K562 (cell line): ENCODE measurements at regions not wholly inside any gene's neighbourhood (a gene's known extent, or its start where the extent isn't known, plus 50 kb on each side); places are given as distances from the start of the nearest gene placed in this dataset.

Experiments
- ATAC-seq: fragments of 200-7000 bp; cut with Tn5 transposase; 3 replicates; pipeline ENCODE4 v1.9.1; 2020; ENCODE audit warnings: moderate library complexity
- BruUV-seq: library from RNA; stranded (reverse); fragments of 400-500 nt; replicated peaks from 2 replicates; lab custom pipeline; 2021; lab: Mats Ljungman, UMichigan
- CTCF ChIA-PET: fragments of 300-600 bp; formaldehyde crosslinking; extraction: SDS; loops from one replicate; lab custom pipeline; 2021; ENCODE audit warnings: low intra/inter-chr PET ratio; lab: Yijun Ruan, JAX
- POLR2A ChIA-PET: fragments of 300-600, 350-650 bp; sonication (Branson Sonifier 250); formaldehyde crosslinking; extraction: SDS; loops from one replicate; lab custom pipeline; 2021; ENCODE audit warnings: antibody characterized with exemption, inconsistent platforms; lab: Yijun Ruan, JAX
- DNase-seq, 4 experiments: peaks; one replicate each; pipeline versions ENCODE4 v3.0.0 to v3.0.0-alpha.2; 2011 to 2018; ENCODE audit warnings: low spot score in 3 of 4, mixed read lengths in 3 of 4; ENCODE audit errors: extremely low read depth in 1 of 4
- FAIRE-seq: peaks from 2 replicates; lab custom pipeline; 2011; peaks lifted over from hg19 to GRCh38; lab: Jason Lieb, UNC
- H2AFZ ChIP-seq: 2 replicates; pipeline ENCODE4 v1.6.0; 2011; ENCODE audit warnings: low read depth, low read length, control low read depth, inconsistent platforms
- H3K27ac ChIP-seq: fragments of 200-600 bp; 3 replicates; pipeline ENCODE4 v1.8.0; 2011; ENCODE audit warnings: low read depth, mild to moderate bottlenecking, control low read depth, inconsistent platforms, low read length, moderate library complexity, mixed read lengths; ENCODE audit errors: extremely low read depth
- H3K27me3 ChIP-seq, 2 experiments: fragments of 300-600 bp in 1 of 2; 2 replicates in 1 of 2; 3 replicates in 1 of 2; pipeline versions ENCODE4 v1.6.0 to v1.8.0; 2011; ENCODE audit warnings: inconsistent platforms in 2 of 2, low read length in 2 of 2, mild to moderate bottlenecking in 1 of 2, mixed read lengths in 1 of 2, moderate library complexity in 1 of 2; ENCODE audit not compliant: control insufficient read depth in 2 of 2, insufficient read depth in 2 of 2
- H3K36me3 ChIP-seq: fragments of 300-600 bp; 3 replicates; pipeline ENCODE4 v1.8.0; 2011; ENCODE audit warnings: mild to moderate bottlenecking, low read length, inconsistent platforms; ENCODE audit not compliant: control insufficient read depth, insufficient read depth
- H3K4me1 ChIP-seq, 2 experiments: fragments of 200-600 bp in 1 of 2; replicated peaks in 1 of 2; 2 replicates in 1 of 2; 3 replicates in 1 of 2; pipeline versions ENCODE4 v1.5.1 to v1.8.0; 2011; ENCODE audit warnings: inconsistent platforms in 2 of 2, low read length in 2 of 2, mild to moderate bottlenecking in 1 of 2, mixed read lengths in 1 of 2, moderate library complexity in 1 of 2; ENCODE audit not compliant: control insufficient read depth in 2 of 2, insufficient read depth in 2 of 2
- H3K4me2 ChIP-seq: 2 replicates; pipeline ENCODE4 v1.6.1; 2011; ENCODE audit warnings: low read length, control low read depth, inconsistent platforms, mixed read lengths; ENCODE audit not compliant: insufficient read depth
- H3K4me3 ChIP-seq: fragments of 200-600 bp; sonication (generic), shearing (Covaris generic); 2 replicates; pipeline ENCODE4 v1.5.1; 2016; ENCODE audit warnings: control low read depth, inconsistent platforms
- H3K79me2 ChIP-seq: fragments of 200-600 bp; 3 replicates; pipeline ENCODE4 v1.8.0; 2011; ENCODE audit warnings: low read length, inconsistent platforms; ENCODE audit not compliant: control insufficient read depth, insufficient read depth
- H3K9ac ChIP-seq, 2 experiments: 2 replicates each; pipeline versions ENCODE4 v1.6.0 to v1.6.1; 2011; ENCODE audit warnings: low read depth in 2 of 2, low read length in 2 of 2, control low read depth in 1 of 2, inconsistent platforms in 1 of 2, mild to moderate bottlenecking in 1 of 2, mixed read lengths in 1 of 2; ENCODE audit not compliant: insufficient read depth in 1 of 2
- H3K9me1 ChIP-seq: one replicate; pipeline ENCODE4 v1.6.0; 2011; ENCODE audit warnings: inconsistent platforms, mild to moderate bottlenecking, low read length, moderate library complexity; ENCODE audit not compliant: control insufficient read depth, insufficient read depth
- H3K9me3 ChIP-seq: replicated peaks from 2 replicates; pipeline ENCODE4 v1.5.1; 2011; ENCODE audit warnings: low read depth, low read length, inconsistent platforms; ENCODE audit not compliant: control insufficient read depth, insufficient read depth
- H4K20me1 ChIP-seq: replicated peaks from 2 replicates; pipeline ENCODE4 v1.6.1; 2011; ENCODE audit warnings: low read length, inconsistent platforms, mixed read lengths; ENCODE audit not compliant: control insufficient read depth, insufficient read depth
- ADNP ChIP-seq: fragments of 200-800 bp; sonication (Bioruptor generic); IDR thresholded peaks from 2 replicates; pipeline ENCODE4 v1.6.1; 2016; ENCODE audit warnings: missing genetic modification characterization, missing compliant biosample characterization
- BCOR ChIP-seq: fragments of 450-650 bp; IDR thresholded peaks from 2 replicates; pipeline ENCODE4 v1.6.1; 2016
- DMBX1 ChIP-seq: fragments of 250-450 bp; sonication (Bioruptor Pico); IDR thresholded peaks from 2 replicates; pipeline ENCODE4 v1.8.0; 2022; ENCODE audit warnings: inconsistent platforms, mild to moderate bottlenecking, moderate library complexity, borderline replicate concordance
- DPF2 ChIP-seq: fragments of 450-650 bp; IDR thresholded peaks from 2 replicates; pipeline ENCODE4 v1.6.1; 2016
- E2F8 ChIP-seq: fragments of 450-650 bp; IDR thresholded peaks from 2 replicates; pipeline ENCODE4 v1.7.1; 2018; ENCODE audit warnings: mild to moderate bottlenecking, low read depth; ENCODE audit not compliant: partially characterized antibody
- HNRNPK ChIP-seq: fragments of 200-400 bp; formaldehyde crosslinking; IDR thresholded peaks from one replicate; pipeline ENCODE4 v1.6.1; 2018; ENCODE audit warnings: mild to moderate bottlenecking, low read depth, low read length; ENCODE audit not compliant: poor library complexity, severe bottlenecking
- JUND ChIP-seq, 2 experiments: IDR thresholded peaks; 2 replicates in 1 of 2; 3 replicates in 1 of 2; pipeline ENCODE4 v1.6.1; 2011; ENCODE audit warnings: borderline replicate concordance in 2 of 2, low read depth in 2 of 2, low read length in 2 of 2, improper control_type of control experiment in 1 of 2, missing biosample characterization in 1 of 2, missing genetic modification characterization in 1 of 2, missing genetic modification reagents in 1 of 2
- KLF6 ChIP-seq: fragments of 250-450 bp; sonication (Bioruptor Pico); IDR thresholded peaks from 2 replicates; pipeline ENCODE4 v1.4.0; 2020; ENCODE audit warnings: mild to moderate bottlenecking, moderate library complexity, borderline replicate concordance
- MTA3 ChIP-seq: fragments of 450-650 bp; formaldehyde crosslinking; IDR thresholded peaks from 2 replicates; pipeline ENCODE4 v1.6.1; 2017; ENCODE audit warnings: mild to moderate bottlenecking, borderline replicate concordance
- PCBP1 ChIP-seq: fragments of 200-400 bp; formaldehyde crosslinking; IDR thresholded peaks from 2 replicates; pipeline ENCODE4 v1.6.1; 2018; ENCODE audit warnings: mild to moderate bottlenecking, low read depth, low read length; ENCODE audit not compliant: poor library complexity, severe bottlenecking
- SLC30A9 ChIP-seq: fragments of 250-450 bp; sonication (Bioruptor Pico); IDR thresholded peaks from 2 replicates; pipeline ENCODE4 v1.8.0; 2022; ENCODE audit warnings: mild to moderate bottlenecking, moderate library complexity
- TARDBP ChIP-seq: fragments of 450-650 bp; IDR thresholded peaks from 2 replicates; pipeline ENCODE4 v1.6.1; 2016
- ZNF766 ChIP-seq: fragments of 200-800 bp; sonication (Bioruptor generic); conservative IDR thresholded peaks from 2 replicates; pipeline ENCODE4 v1.6.1; 2016; ENCODE audit warnings: missing genetic modification characterization, missing compliant biosample characterization
- WGBS: fragments of 100-300 bp; shearing (Covaris generic); methylation state at CpG from one replicate; pipeline ENCODE4 v1.1.6; 2016; ENCODE audit warnings: low coverage, mixed read lengths; ENCODE audit not compliant: insufficient coverage; ENCODE audit errors: missing lambda C conversion rate; 5-methylcytosine and 5-hydroxymethylcytosine counted together
- in situ Hi-C: fragments of 300-500 bp; cut with MboI; formaldehyde crosslinking; loops from 4 replicates; pipeline ENCODE4 v1.15.0; 2018; ENCODE audit warnings: inconsistent platforms, mixed read lengths
- intact Hi-C: fragments of 100-400 bp; cut with micrococcal nuclease; formaldehyde crosslinking; loops from 2 replicates; pipeline ENCODE4 v1.14.2; 2022
- TF ChIP-seq, protein P1 (sequence below), 2 experiments: fragments of 450-650 bp in 1 of 2; sonication (generic) in 1 of 2; formaldehyde crosslinking in 1 of 2; IDR thresholded peaks in 1 of 2; conservative IDR thresholded peaks in 1 of 2; 2 replicates each; pipeline versions ENCODE4 v1.6.1 to v1.8.1; 2016 to 2023; ENCODE audit warnings: mild to moderate bottlenecking in 2 of 2, moderate library complexity in 2 of 2, inconsistent platforms in 1 of 2, missing genetic modification reagents in 1 of 2

- Histone ChIP-seq H3K4me2 (no peak overlapping the region), H4K20me1 (no peaks in the 10 kb centered on the region), H3K4me3 (no peak overlapping the region), H2AFZ (no peak overlapping the region), H3K4me1 (peaks cover 0 to 11% of the 10 kb centered on the region in 2 experiments; a peak in 3 of 5 replicates), H3K9me1 (no peaks in the 10 kb centered on the region), H3K9me3 (peaks cover 7% of the 10 kb centered on the region; the same call in 1 of the 2 replicates), H3K79me2 (no peaks in the 10 kb centered on the region), H3K27me3 (peaks cover 15 to 29% of the 10 kb centered on the region in 2 experiments; a peak in 4 of 5 replicates), H3K9ac (no peak overlapping the region), H3K27ac (no peak overlapping the region), H3K36me3 (no peaks in the 10 kb centered on the region)
- FAIRE-seq (no peak), ATAC-seq (no peak), DNase-seq (no peak)
- BruUV-seq: no TSS peak
- intact Hi-C loops (no loop called here), in situ Hi-C loops (no loop called here)
- TF ChIP-seq, protein P1, sequence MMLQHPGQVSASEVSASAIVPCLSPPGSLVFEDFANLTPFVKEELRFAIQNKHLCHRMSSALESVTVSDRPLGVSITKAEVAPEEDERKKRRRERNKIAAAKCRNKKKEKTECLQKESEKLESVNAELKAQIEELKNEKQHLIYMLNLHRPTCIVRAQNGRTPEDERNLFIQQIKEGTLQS (IDR thresholded peaks at IDR 0.05): 0 out of 2 replicates have a peak, but pooled peaks have one; percentile 15
- TF ChIP-seq, protein P1 (CRISPR knock-in tag; conservative IDR thresholded peaks at IDR 0.05): no peak
- TF ChIP-seq DPF2: no peak
- TF ChIP-seq DMBX1: no peak
- 0 out of 2 replicates have a peak, but pooled peaks have one; percentile 1 for TF ChIP-seq BCOR
- TF ChIP-seq E2F8: no peak
- TF ChIP-seq PCBP1: no peak
- no peak for TF ChIP-seq MTA3
- no peak for TF ChIP-seq JUND (IDR thresholded peaks at IDR 0.05; ENCODE audit: borderline replicate concordance, low read depth, low read length)
- TF ChIP-seq JUND (tag; IDR thresholded peaks at IDR 0.05; ENCODE audit: borderline replicate concordance, low read depth, low read length): 0 out of 3 replicates have a peak, but pooled peaks have one; percentile 10
- TF ChIP-seq HNRNPK: no peak
- TF ChIP-seq TARDBP: no peak
- no peak for TF ChIP-seq SLC30A9
- no peak for TF ChIP-seq ZNF766
- no peak for TF ChIP-seq KLF6
- TF ChIP-seq ADNP (tag): no peak
- 14% methylated on average over 5 of the region's 5 CpGs for WGBS
- ChIA-PET POLR2A (interaction anchor here (0.9 kb wide), 1 partner anchor 16 kb away, joined by 3 read pairs; no protein-coding TSS in a partner anchor), CTCF (no interaction called here)
Observed at GRCh38 chr7:152511736-152512135, 75.9 kb upstream of the KMT2C start.
